AML-193 (cell line): ENCODE measurements at regions not wholly inside any gene's neighbourhood (a gene's known extent, or its start where the extent isn't known, plus 50 kb on each side); places are given as distances from the start of the nearest gene placed in this dataset.

Source experiments
- DNase-seq, 2 experiments: peaks; one replicate each; lab custom pipeline; 2025; lab: John Stamatoyannopoulos, UW

- DNase-seq: no peak
These were observed 54.6 kb upstream of the TENM3 start for GRCh38 chr4:182188622-182189021.

GRCh38 chr4:182189103-182189878 lies 53.9 kb upstream of the TENM3 start:
- no peak for DNase-seq

- no peak for DNase-seq
These were observed 52.9 kb upstream of the TENM3 start for GRCh38 chr4:182190306-182190705.

GRCh38 chr4:182192511-182193181 lies 50.6 kb upstream of the TENM3 start:
- DNase-seq: no peak

- no peak for DNase-seq
These were observed 49.9 kb upstream of the TENM3 start for GRCh38 chr4:182193311-182193710.
